HG02943 (cell line): ENCODE measurements at regions not wholly inside any gene's neighbourhood (a gene's known extent, or its start where the extent isn't known, plus 50 kb on each side); places are given as distances from the start of the nearest gene placed in this dataset.
"Not testable (repeated sequence)": the region's sequence is repeated elsewhere in the genome, so short reads cannot be mapped to it uniquely, and the experiment has no call there.

Source experiments
- ATAC-seq: cut with Tn5 transposase; IDR thresholded peaks from one replicate; pipeline ENCODE4 v1.9.1; 2021; ENCODE audit warnings: mild to moderate bottlenecking, low read depth, moderate library complexity; ENCODE audit not compliant: unreplicated experiment

- no peak for ATAC-seq
Measured at GRCh38 chr21:28725396-28725795, 267.3 kb downstream of the LTN1 start.

- ATAC-seq: no peak
Measured at GRCh38 chr21:28723646-28724045, 269.0 kb downstream of the LTN1 start.

- no peak for ATAC-seq
Measured at GRCh38 chr21:28719723-28720122, 273.0 kb downstream of the LTN1 start.

- no peak for ATAC-seq
Measured at GRCh38 chr21:28714777-28715464, 277.8 kb downstream of the LTN1 start.

- ATAC-seq: no peak
Measured at GRCh38 chr21:28712411-28712810, 280.3 kb downstream of the LTN1 start.

- no peak for ATAC-seq
Measured at GRCh38 chr21:28705616-28706015, 287.1 kb downstream of the LTN1 start.

- no peak for ATAC-seq
Measured at GRCh38 chr21:28704746-28705145, 287.9 kb downstream of the LTN1 start.

GRCh38 chr21:28703861-28704260 is 288.8 kb downstream of the LTN1 start:
- ATAC-seq: no peak

- ATAC-seq: no peak
Measured at GRCh38 chr21:28699596-28700259, 292.9 kb downstream of the LTN1 start.

GRCh38 chr21:28699186-28699585 is 293.5 kb downstream of the LTN1 start:
- no peak for ATAC-seq

- ATAC-seq: no peak
Measured at GRCh38 chr21:28696844-28697410, 295.8 kb downstream of the LTN1 start.

GRCh38 chr21:28693476-28693875 is 299.2 kb downstream of the LTN1 start:
- ATAC-seq: no peak

- no peak for ATAC-seq
Measured at GRCh38 chr21:28690196-28690595, 302.5 kb downstream of the LTN1 start.

- ATAC-seq: no peak
Measured at GRCh38 chr21:28688381-28688780, 304.3 kb downstream of the LTN1 start.

GRCh38 chr21:28687586-28687985 is 305.1 kb downstream of the LTN1 start:
- no peak for ATAC-seq

GRCh38 chr21:28683982-28684752 is 308.5 kb downstream of the LTN1 start:
- no peak for ATAC-seq

- not testable (repeated sequence) for ATAC-seq
Measured at GRCh38 chr21:28682884-28683283, 309.8 kb downstream of the LTN1 start.

GRCh38 chr21:28677096-28677495 is 315.6 kb downstream of the LTN1 start:
- not testable (repeated sequence) for ATAC-seq

GRCh38 chr21:28675331-28676041 is 317.2 kb downstream of the LTN1 start:
- ATAC-seq: no peak

GRCh38 chr21:28674763-28675162 is 317.9 kb downstream of the LTN1 start:
- ATAC-seq: no peak
